Stomach (tissue), 8 donors: ENCODE measurements at regions not wholly inside any gene's neighbourhood (a gene's known extent, or its start where the extent isn't known, plus 50 kb on each side); places are given as distances from the start of the nearest gene placed in this dataset.

Source experiments
- DNase-seq, 2 donors: peaks; one replicate each; pipeline versions ENCODE4 v3.0.0 to v3.0.0-alpha.2; 2013 to 2019
- H3K27ac ChIP-seq, 5 donors: fragments of 200-600 bp in 4 of 5; sonication (generic) in 4 of 5; one replicate each; pipeline ENCODE4 v1.5.1; 2013 to 2019; ENCODE audit warnings: mild to moderate bottlenecking in 1 of 5, moderate library complexity in 1 of 5
- H3K27me3 ChIP-seq, 3 donors: fragments of 200-600 bp; sonication (generic); one replicate each; pipeline ENCODE4 v1.5.1; 2017 to 2019; ENCODE audit warnings: mixed run types in 1 of 3
- H3K36me3 ChIP-seq, 4 donors: fragments of 200-600 bp; sonication (generic); 1 replicate in 3 of 4; 2 replicates in 1 of 4; pipeline ENCODE4 v1.5.1; 2016 to 2019
- H3K4me1 ChIP-seq, 4 donors: fragments of 200-600 bp; sonication (generic); one replicate each; pipeline ENCODE4 v1.5.1; 2016 to 2019
- H3K4me3 ChIP-seq, 4 donors: fragments of 200-600 bp; sonication (generic) in 3 of 4; one replicate each; pipeline ENCODE4 v1.5.1; 2016 to 2019; ENCODE audit warnings: mild to moderate bottlenecking in 1 of 4
- H3K9me3 ChIP-seq, 4 donors: fragments of 200-600 bp; sonication (generic); one replicate each; pipeline ENCODE4 v1.5.1; 2016 to 2019
- EP300 ChIP-seq: sonication (generic); formaldehyde crosslinking; IDR thresholded peaks from one replicate; pipeline ENCODE4 v1.6.1; 2017; ENCODE audit warnings: antibody characterized with exemption
- POLR2A ChIP-seq, 4 donors: fragments of 450-650 bp; IDR thresholded peaks; one replicate each; pipeline ENCODE4 v1.6.1; 2016; ENCODE audit warnings: antibody characterized with exemption in 4 of 4, control low read depth in 2 of 4, mild to moderate bottlenecking in 1 of 4, moderate library complexity in 1 of 4
- POLR2AphosphoS5 ChIP-seq, 3 donors: sonication (generic); formaldehyde crosslinking; IDR thresholded peaks; one replicate each; pipeline ENCODE4 v1.6.1; 2016; ENCODE audit warnings: antibody characterized with exemption in 3 of 3
- WGBS, 5 donors: extraction: QIAGEN DNeasy Blood & Tissue Kit in 3 of 5; methylation state at CpG; one replicate each; pipeline versions ENCODE4 v1.1.5 to v1.1.7; 2013 to 2018; 5-methylcytosine and 5-hydroxymethylcytosine counted together
- intact Hi-C: fragments of 100-400 bp; cut with DNase I; formaldehyde crosslinking; loops from one replicate; pipeline ENCODE4 v1.15.1; 2023; ENCODE audit warnings: low total_unique reads
- TF ChIP-seq, protein P1 (sequence below), 7 experiments: fragments of 450-650 bp in 4 of 7; fragments of 200-600 bp in 3 of 7; sonication (generic) in 3 of 7; IDR thresholded peaks; one replicate each; pipeline ENCODE4 v1.5.1; 2016 to 2019; ENCODE audit warnings: antibody characterized with exemption in 7 of 7, control low read depth in 2 of 7, mild to moderate bottlenecking in 1 of 7
- donor health status: healthy with polysubstance abuse.
- donor health status: Bipolar disorder and iron deficiency.
- donor health status: healthy.

DNA sequence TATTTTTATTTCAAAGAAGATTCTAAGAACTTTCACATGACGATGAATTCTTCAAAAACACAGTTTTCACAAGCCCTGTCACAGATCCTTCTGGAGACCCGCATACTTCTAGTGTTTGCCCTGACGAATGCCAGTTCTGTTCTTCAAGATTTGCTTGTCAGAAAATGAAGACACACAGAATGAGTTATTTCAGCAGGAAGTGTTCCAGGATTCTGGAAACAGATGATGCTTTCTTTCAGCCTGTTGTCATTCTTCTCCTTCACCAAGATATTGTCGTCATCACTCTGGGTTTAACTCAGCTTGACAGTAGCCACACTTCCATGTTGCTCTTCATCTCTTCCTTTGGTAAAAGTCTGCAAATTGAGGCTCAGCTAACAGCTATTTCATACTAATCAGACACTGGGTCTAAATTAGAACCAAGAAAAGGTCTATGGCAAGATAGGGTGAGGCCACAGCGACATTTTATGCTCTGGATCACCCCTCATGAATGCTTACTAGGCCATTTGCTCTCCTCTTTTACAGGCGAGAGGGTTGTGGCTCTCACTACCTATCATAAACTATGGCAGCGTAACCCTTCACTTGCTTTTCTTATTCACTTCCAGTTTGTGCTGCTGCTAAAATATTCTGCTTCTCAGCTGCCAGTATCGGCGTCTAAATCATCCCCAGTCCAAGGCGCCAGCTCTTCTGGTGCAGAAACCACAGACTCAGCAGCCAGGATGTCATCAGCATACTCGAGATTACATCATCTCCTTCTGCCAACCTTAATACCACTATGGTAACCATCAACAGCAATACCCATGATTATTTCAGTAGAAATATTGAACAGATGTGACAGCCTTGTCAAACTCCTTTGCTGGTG lies 159.6 kb upstream of the TBCA start:
- WGBS, 5 donors = 64 to 83% (median 80%) methylated on average over 11 of the region's 11 CpGs
- H3K36me3 ChIP-seq = no peaks in the 10 kb centered on the region
- intact Hi-C loops = no loop called here

DNA sequence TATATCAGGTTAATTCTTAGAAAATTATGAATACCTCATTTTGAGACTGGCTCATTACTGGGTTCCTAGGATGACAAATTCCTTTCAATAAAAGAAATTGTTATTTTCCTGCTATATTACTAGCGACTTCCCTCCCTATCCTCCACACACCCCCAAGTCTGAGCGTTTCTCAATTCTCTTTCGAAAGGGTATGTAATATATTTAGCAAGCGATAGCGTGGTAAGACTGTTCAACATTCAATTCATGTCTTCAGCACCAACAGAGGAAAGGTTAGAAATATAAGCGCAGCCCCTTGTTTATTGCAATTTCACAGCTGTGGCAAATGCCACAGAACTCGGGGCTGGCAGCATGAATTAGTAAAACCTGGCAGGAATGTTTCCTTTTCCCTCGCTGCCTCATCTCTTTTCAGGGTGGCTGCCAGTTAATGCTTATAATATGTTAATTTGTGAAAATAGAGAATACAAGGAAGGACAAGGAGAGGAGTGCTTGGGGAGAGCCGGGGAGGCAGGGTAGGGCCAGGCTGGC lies 152.7 kb upstream of the TBCA start:
- DNase-seq = no peak
- no peak overlapping the region for H3K27ac ChIP-seq
- intact Hi-C loops = no loop called here
- peaks cover 0 to 7% (median 0%) of the 10 kb centered on the region in 4 donors for H3K9me3 ChIP-seq
- TF ChIP-seq POLR2A (IDR thresholded peaks at IDR 0.05) (no peak), EP300 (no peak)
- TF ChIP-seq, protein P1, sequence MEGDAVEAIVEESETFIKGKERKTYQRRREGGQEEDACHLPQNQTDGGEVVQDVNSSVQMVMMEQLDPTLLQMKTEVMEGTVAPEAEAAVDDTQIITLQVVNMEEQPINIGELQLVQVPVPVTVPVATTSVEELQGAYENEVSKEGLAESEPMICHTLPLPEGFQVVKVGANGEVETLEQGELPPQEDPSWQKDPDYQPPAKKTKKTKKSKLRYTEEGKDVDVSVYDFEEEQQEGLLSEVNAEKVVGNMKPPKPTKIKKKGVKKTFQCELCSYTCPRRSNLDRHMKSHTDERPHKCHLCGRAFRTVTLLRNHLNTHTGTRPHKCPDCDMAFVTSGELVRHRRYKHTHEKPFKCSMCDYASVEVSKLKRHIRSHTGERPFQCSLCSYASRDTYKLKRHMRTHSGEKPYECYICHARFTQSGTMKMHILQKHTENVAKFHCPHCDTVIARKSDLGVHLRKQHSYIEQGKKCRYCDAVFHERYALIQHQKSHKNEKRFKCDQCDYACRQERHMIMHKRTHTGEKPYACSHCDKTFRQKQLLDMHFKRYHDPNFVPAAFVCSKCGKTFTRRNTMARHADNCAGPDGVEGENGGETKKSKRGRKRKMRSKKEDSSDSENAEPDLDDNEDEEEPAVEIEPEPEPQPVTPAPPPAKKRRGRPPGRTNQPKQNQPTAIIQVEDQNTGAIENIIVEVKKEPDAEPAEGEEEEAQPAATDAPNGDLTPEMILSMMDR (IDR thresholded peaks at IDR 0.05) = no peak
- 76 to 84% (median 83%) methylated on average over 9 of the region's 9 CpGs for WGBS, 5 donors
- H3K4me1 ChIP-seq = no peaks in the 10 kb centered on the region
- no peak overlapping the region for H3K4me3 ChIP-seq
- peaks cover 0 to 8% (median 0%) of the 10 kb centered on the region in 3 donors for H3K27me3 ChIP-seq
- H3K36me3 ChIP-seq = no peaks in the 10 kb centered on the region

More for the DNA sequence above, 159.6 kb upstream of the TBCA start:
- Histone ChIP-seq H3K9me3 (peaks cover 0 to 6% (median 2%) of the 10 kb centered on the region in 4 donors), H3K4me3 (no peak overlapping the region), H3K27ac (no peak overlapping the region), H3K4me1 (no peaks in the 10 kb centered on the region), H3K27me3 (peaks cover 0 to 3% (median 0%) of the 10 kb centered on the region in 3 donors)
- TF ChIP-seq, protein P1 (IDR thresholded peaks at IDR 0.05) = no peak
- TF ChIP-seq POLR2A (IDR thresholded peaks at IDR 0.05) (no peak), EP300 (no peak), POLR2AphosphoS5 (IDR thresholded peaks at IDR 0.05) (no peak)
- DNase-seq = no peak

DNA sequence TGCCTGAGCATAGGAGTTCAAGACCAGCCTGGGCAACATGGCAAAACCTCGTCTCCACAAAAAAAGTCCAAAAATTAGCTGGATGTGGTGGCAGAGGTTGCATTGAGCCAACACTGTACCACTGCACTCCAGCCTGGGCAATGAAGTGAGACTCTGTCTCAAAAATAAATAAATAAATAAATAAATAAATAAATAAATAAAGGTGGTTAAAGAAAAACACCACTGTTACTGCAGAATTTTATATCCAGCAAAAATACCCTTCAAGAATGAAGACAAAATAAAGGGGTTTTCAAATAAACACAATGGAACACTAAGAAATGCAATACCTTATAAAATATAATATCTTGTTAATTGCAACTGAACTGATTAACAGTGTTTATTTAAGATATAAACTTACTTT lies 150.2 kb upstream of the TBCA start:
- intact Hi-C loops = no loop called here
- no peak overlapping the region for H3K4me3 ChIP-seq
- H3K27me3 ChIP-seq = peaks cover 0 to 8% (median 0%) of the 10 kb centered on the region in 3 donors
- H3K27ac ChIP-seq = no peak overlapping the region
- H3K4me1 ChIP-seq = no peaks in the 10 kb centered on the region
- H3K9me3 ChIP-seq = peaks cover 0 to 7% (median 0%) of the 10 kb centered on the region in 4 donors
- WGBS, 5 donors = 47 to 95% (median 91%) methylated on average over 1 of the region's 1 CpG
- H3K36me3 ChIP-seq = no peaks in the 10 kb centered on the region
- TF ChIP-seq POLR2A (IDR thresholded peaks at IDR 0.05) = no peak
- TF ChIP-seq, protein P1 (IDR thresholded peaks at IDR 0.05) = no peak
- TF ChIP-seq EP300 = no peak
- TF ChIP-seq POLR2AphosphoS5 (IDR thresholded peaks at IDR 0.05) = no peak
- no peak for DNase-seq

DNA sequence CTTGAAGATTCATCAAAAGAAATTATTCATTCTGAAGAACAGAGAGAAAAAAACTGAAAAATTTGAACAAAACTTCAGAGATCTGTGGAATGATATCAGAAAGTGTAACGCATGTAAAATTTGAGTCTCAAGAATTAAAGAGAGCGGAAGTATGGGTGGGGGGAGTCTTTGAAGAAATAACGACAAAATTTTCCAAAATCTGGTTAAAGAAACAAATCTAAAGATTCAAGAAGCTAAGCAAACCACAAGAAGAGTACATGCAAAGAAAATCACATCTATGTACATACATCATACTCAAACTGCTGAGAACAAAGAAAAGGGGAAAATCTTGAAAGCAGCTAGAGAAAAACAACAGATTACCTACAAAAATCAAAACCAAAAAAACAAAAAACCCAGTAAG lies 149.4 kb upstream of the TBCA start:
- Histone ChIP-seq H3K4me3 (no peak overlapping the region), H3K27ac (no peak overlapping the region), H3K4me1 (no peaks in the 10 kb centered on the region), H3K9me3 (peaks cover 0 to 7% (median 0%) of the 10 kb centered on the region in 4 donors), H3K27me3 (peaks cover 0 to 8% (median 0%) of the 10 kb centered on the region in 3 donors), H3K36me3 (no peaks in the 10 kb centered on the region)
- TF ChIP-seq POLR2A (IDR thresholded peaks at IDR 0.05) (no peak), POLR2AphosphoS5 (IDR thresholded peaks at IDR 0.05) (no peak), EP300 (no peak)
- TF ChIP-seq, protein P1 (IDR thresholded peaks at IDR 0.05) = no peak
- intact Hi-C loops = no loop called here
- DNase-seq = no peak
- 86 to 93% (median 92%) methylated on average over 3 of the region's 3 CpGs for WGBS, 5 donors
